ENCODE measurements at regions not wholly inside any gene's neighbourhood (a gene's known extent, or its start where the extent isn't known, plus 50 kb on each side); places are given as distances from the start of the nearest gene placed in this dataset.

DNA sequence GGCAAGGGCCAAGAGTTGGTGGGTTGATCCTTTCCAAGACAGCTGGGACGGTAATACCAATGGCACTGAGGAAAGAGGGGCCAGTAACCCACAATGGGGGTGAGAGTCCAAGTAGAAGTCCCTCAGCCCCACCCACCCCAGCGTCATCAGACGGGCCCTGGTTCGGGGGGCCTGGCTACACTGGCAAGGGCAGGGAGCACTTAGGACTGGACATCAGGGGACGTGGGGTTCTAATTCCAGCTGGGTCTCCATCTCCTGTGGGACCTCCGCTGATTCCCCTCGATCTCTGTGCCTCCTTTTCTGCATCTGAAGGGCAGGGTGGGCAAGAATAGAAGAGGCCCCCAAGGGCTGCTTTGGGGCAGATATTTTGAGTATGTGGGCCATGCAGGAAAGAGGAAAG is 53.5 kb upstream of the FCN1 start:
- POLR2A ChIA-PET: no interaction called here
- CTCF ChIA-PET: no interaction called here
- TF ChIP-seq, protein P1, sequence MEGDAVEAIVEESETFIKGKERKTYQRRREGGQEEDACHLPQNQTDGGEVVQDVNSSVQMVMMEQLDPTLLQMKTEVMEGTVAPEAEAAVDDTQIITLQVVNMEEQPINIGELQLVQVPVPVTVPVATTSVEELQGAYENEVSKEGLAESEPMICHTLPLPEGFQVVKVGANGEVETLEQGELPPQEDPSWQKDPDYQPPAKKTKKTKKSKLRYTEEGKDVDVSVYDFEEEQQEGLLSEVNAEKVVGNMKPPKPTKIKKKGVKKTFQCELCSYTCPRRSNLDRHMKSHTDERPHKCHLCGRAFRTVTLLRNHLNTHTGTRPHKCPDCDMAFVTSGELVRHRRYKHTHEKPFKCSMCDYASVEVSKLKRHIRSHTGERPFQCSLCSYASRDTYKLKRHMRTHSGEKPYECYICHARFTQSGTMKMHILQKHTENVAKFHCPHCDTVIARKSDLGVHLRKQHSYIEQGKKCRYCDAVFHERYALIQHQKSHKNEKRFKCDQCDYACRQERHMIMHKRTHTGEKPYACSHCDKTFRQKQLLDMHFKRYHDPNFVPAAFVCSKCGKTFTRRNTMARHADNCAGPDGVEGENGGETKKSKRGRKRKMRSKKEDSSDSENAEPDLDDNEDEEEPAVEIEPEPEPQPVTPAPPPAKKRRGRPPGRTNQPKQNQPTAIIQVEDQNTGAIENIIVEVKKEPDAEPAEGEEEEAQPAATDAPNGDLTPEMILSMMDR (IDR thresholded peaks at IDR 0.05; ENCODE audit: insufficient read depth, low read length, missing control alignments): no peak
- H3K4me3 ChIP-seq (ENCODE audit: low read depth, low read length): no peak overlapping the region
- DNase-seq (ENCODE audit: low read depth, low spot score): no peak

DNA sequence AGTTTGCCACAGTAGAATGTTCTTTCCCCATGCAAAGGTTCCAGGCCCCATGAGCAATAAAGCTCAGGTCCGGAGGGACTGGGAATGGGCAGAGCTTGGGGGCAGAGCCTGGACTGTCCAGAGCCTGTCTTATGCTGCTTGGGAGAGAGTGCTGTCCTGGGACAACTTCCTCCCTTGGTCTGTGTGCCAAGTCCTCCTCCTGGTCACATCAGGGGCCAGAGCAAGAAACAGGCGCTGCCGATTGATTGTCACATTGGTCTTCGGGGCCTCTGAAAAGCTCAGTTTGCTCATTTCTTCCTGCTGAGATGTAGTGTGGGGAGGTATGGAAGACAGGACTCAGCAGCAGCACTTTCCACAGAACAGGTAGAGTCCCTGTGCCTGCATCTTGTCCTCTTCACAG is 54.0 kb upstream of the FCN1 start:
- CTCF ChIA-PET: no interaction called here
- POLR2A ChIA-PET: no interaction called here
- DNase-seq (ENCODE audit: low read depth, low spot score): no peak
- H3K4me3 ChIP-seq (ENCODE audit: low read depth, low read length): no peak overlapping the region
- TF ChIP-seq, protein P1 (IDR thresholded peaks at IDR 0.05; ENCODE audit: insufficient read depth, low read length, missing control alignments): no peak

DNA sequence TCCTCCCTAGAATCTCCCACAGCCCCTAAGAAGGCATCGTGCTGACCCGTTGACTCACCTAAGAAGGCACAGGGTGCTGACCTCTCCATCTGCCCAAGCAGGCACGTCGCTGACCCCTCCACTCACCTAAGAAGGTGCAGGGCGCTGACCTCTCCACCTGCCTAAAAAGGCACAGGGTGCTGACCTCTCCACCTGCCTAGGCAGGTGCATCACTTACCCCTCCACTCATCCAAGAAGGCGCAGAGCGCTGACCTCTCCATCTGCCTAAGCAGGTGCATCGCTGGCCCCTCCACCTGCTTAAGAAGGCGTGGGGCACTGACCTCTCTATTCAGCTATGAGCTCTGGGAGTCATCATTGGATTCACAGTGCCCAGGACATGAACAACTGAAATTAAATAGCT is 54.4 kb upstream of the FCN1 start:
- ChIA-PET CTCF (no interaction called here), POLR2A (no interaction called here)
- DNase-seq (ENCODE audit: low read depth, low spot score): no peak
- H3K4me3 ChIP-seq (ENCODE audit: low read depth, low read length): no peak overlapping the region
- TF ChIP-seq, protein P1 (IDR thresholded peaks at IDR 0.05; ENCODE audit: insufficient read depth, low read length, missing control alignments): no peak

DNA sequence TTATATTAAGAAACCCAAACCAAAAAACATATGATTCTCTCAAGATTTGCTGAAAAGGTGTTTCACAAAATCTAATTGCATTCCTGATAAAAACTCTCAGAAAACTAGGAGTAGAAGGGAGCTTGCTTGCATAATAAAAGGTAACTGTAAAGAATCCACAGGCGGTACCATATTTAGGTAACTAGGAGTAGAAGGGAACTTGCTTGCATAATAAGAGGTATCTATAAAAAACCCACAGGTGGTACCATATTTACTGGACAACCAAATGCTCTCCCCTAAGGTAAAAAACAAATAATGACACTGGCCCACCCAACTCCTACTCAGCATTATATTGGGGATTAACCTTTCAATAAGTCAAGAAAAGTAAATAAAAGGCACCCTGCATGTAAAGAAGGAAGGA is 57.5 kb upstream of the FCN1 start:
- no peak overlapping the region for H3K4me3 ChIP-seq (ENCODE audit: low read depth, low read length)
- no peak for DNase-seq (ENCODE audit: low read depth, low spot score)
- TF ChIP-seq, protein P1 (IDR thresholded peaks at IDR 0.05; ENCODE audit: insufficient read depth, low read length, missing control alignments): no peak
- POLR2A ChIA-PET: no interaction called here
- CTCF ChIA-PET: no interaction called here

DNA sequence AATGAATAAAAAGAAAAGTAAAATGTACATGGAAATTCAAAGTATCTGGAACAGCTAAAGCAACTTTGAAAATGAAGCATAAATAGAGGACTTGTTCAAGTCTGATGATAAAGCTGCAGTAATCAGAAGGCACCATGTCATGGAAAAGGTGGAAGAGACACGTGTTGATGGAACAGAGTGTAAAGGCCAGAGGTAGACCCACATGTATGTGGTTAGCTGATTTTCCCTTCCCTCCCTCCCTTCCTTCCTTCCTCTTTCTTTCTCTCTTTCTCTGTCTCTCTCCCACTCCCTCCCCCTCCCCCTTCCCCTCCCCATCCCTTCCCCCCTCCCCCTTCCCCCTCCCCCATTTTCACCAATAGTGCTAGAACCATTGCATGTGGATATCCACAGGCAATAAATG is 58.7 kb upstream of the FCN1 start:
- ChIA-PET POLR2A (no interaction called here), CTCF (no interaction called here)
- no peak for DNase-seq (ENCODE audit: low read depth, low spot score)
- no peak overlapping the region for H3K4me3 ChIP-seq (ENCODE audit: low read depth, low read length)
- TF ChIP-seq, protein P1 (IDR thresholded peaks at IDR 0.05; ENCODE audit: insufficient read depth, low read length, missing control alignments): no peak

DNA sequence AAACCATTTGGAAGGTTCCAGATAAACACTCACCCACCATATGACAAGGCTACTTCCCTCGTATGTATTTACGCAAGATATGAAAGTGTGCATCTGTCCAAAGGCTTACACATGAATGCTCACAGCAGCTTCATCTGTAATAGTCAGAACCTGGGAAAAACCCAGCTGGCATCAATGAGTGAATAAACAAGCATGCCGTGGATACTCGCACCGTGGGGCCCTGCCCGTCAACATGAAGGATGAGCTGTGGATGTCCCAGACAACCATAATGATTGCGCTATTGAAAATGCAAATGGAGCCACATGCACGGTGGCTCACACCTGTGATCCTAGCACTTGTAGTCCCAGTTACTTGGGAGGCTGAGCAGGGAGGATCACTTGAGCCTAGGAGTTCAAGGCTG is 60.6 kb upstream of the FCN1 start:
- DNase-seq (ENCODE audit: low read depth, low spot score): no peak
- CTCF ChIA-PET: no interaction called here
- POLR2A ChIA-PET: no interaction called here
- no peak overlapping the region for H3K4me3 ChIP-seq (ENCODE audit: low read depth, low read length)
- TF ChIP-seq, protein P1 (IDR thresholded peaks at IDR 0.05; ENCODE audit: insufficient read depth, low read length, missing control alignments): no peak
